Peyer's patch (tissue), 4 donors: ENCODE measurements at regions not wholly inside any gene's neighbourhood (a gene's known extent, or its start where the extent isn't known, plus 50 kb on each side); places are given as distances from the start of the nearest gene placed in this dataset.
"Not testable (repeated sequence)": the region's sequence is repeated elsewhere in the genome, so short reads cannot be mapped to it uniquely, and the experiment has no call there.

ENCODE experiments used
- DNase-seq, 3 donors: peaks; one replicate each; pipeline ENCODE4 v3.0.0-alpha.2; 2017 to 2019
- H3K27ac ChIP-seq, 4 donors: fragments of 200-600 bp; sonication (generic); one replicate each; pipeline ENCODE4 v1.5.1; 2016 to 2019
- H3K27me3 ChIP-seq, 2 donors: fragments of 200-600 bp; sonication (generic); one replicate each; pipeline ENCODE4 v1.5.1; 2019
- H3K36me3 ChIP-seq, 3 donors: fragments of 200-600 bp; sonication (generic); one replicate each; pipeline ENCODE4 v1.5.1; 2016 to 2019
- H3K4me1 ChIP-seq, 4 donors: fragments of 200-600 bp; sonication (generic); one replicate each; pipeline ENCODE4 v1.5.1; 2016 to 2019
- H3K4me3 ChIP-seq, 4 donors: fragments of 200-600 bp; sonication (generic); 1 replicate in 3 of 4; 2 replicates in 1 of 4; pipeline ENCODE4 v1.5.1; 2016 to 2019; ENCODE audit warnings: mild to moderate bottlenecking in 1 of 4
- H3K9me3 ChIP-seq, 4 donors: fragments of 200-600 bp; sonication (generic); one replicate each; pipeline ENCODE4 v1.5.1; 2016 to 2019; ENCODE audit warnings: mild to moderate bottlenecking in 1 of 4
- CTCF ChIP-seq, 6 experiments: fragments of 450-650 bp in 4 of 6; fragments of 200-600 bp in 2 of 6; sonication (generic) in 1 of 6; IDR thresholded peaks; one replicate each; pipeline ENCODE4 v1.5.1; 2017 to 2019; ENCODE audit warnings: antibody characterized with exemption in 6 of 6, mild to moderate bottlenecking in 3 of 6, moderate library complexity in 1 of 6
- POLR2A ChIP-seq, 2 donors: fragments of 450-650 bp; IDR thresholded peaks; one replicate each; pipeline ENCODE4 v1.5.1; 2017; ENCODE audit warnings: antibody characterized with exemption in 2 of 2, mild to moderate bottlenecking in 2 of 2, moderate library complexity in 2 of 2

GRCh38 chr20:54726687-54727300 lies 251.4 kb downstream of the DOK5 start:
- Histone ChIP-seq H3K36me3 (no peaks in the 10 kb centered on the region), H3K9me3 (no peaks in the 10 kb centered on the region), H3K27me3 (no peaks in the 10 kb centered on the region), H3K4me1 (no peaks in the 10 kb centered on the region), H3K4me3 (no peak overlapping the region), H3K27ac (no peak overlapping the region)
- no peak for DNase-seq
- no peak for TF ChIP-seq POLR2A (IDR thresholded peaks at IDR 0.05)
- TF ChIP-seq CTCF (IDR thresholded peaks at IDR 0.05): no peak

- not testable (repeated sequence) for H3K36me3 ChIP-seq, H3K4me1 ChIP-seq, H3K4me3 ChIP-seq, DNase-seq, H3K9me3 ChIP-seq, H3K27me3 ChIP-seq, H3K27ac ChIP-seq
These were observed 249.9 kb downstream of the DOK5 start for GRCh38 chr20:54725266-54725665.

- H3K27me3 ChIP-seq: no peaks in the 10 kb centered on the region
- H3K9me3 ChIP-seq: no peaks in the 10 kb centered on the region
- TF ChIP-seq POLR2A (IDR thresholded peaks at IDR 0.05) (no peak), CTCF (IDR thresholded peaks at IDR 0.05) (no peak)
- H3K27ac ChIP-seq: no peak overlapping the region
- H3K36me3 ChIP-seq: no peaks in the 10 kb centered on the region
- H3K4me1 ChIP-seq: no peaks in the 10 kb centered on the region
- DNase-seq: no peak
- H3K4me3 ChIP-seq: no peak overlapping the region
These were observed 248.3 kb downstream of the DOK5 start for GRCh38 chr20:54723723-54724122.

- no peaks in the 10 kb centered on the region for H3K27me3 ChIP-seq
- H3K4me3 ChIP-seq: no peak overlapping the region
- TF ChIP-seq CTCF (IDR thresholded peaks at IDR 0.05) (no peak), POLR2A (IDR thresholded peaks at IDR 0.05) (no peak)
- H3K36me3 ChIP-seq: no peaks in the 10 kb centered on the region
- H3K9me3 ChIP-seq: no peaks in the 10 kb centered on the region
- no peak overlapping the region for H3K27ac ChIP-seq
- DNase-seq: no peak
- H3K4me1 ChIP-seq: no peaks in the 10 kb centered on the region
These were observed 242.6 kb downstream of the DOK5 start for GRCh38 chr20:54717983-54718382.

GRCh38 chr20:54716790-54717189 lies 241.4 kb downstream of the DOK5 start:
- Histone ChIP-seq H3K27me3 (no peaks in the 10 kb centered on the region), H3K4me3 (no peak overlapping the region), H3K4me1 (no peaks in the 10 kb centered on the region), H3K9me3 (no peaks in the 10 kb centered on the region), H3K36me3 (no peaks in the 10 kb centered on the region), H3K27ac (no peak overlapping the region)
- no peak for DNase-seq
- TF ChIP-seq POLR2A (IDR thresholded peaks at IDR 0.05): no peak
- no peak for TF ChIP-seq CTCF (IDR thresholded peaks at IDR 0.05)

GRCh38 chr20:54716174-54716747 lies 240.9 kb downstream of the DOK5 start:
- DNase-seq: no peak
- Histone ChIP-seq H3K27me3 (no peaks in the 10 kb centered on the region), H3K27ac (no peak overlapping the region), H3K4me1 (no peaks in the 10 kb centered on the region), H3K36me3 (no peaks in the 10 kb centered on the region), H3K9me3 (no peaks in the 10 kb centered on the region), H3K4me3 (no peak overlapping the region)
- TF ChIP-seq POLR2A (IDR thresholded peaks at IDR 0.05) (no peak), CTCF (IDR thresholded peaks at IDR 0.05) (no peak)
